H9 (cell line): ENCODE measurements at regions not wholly inside any gene's neighbourhood (a gene's known extent, or its start where the extent isn't known, plus 50 kb on each side); places are given as distances from the start of the nearest gene placed in this dataset.

Source experiments
- DNase-seq: peaks from one replicate; pipeline ENCODE4 v3.0.0-alpha.2; 2017
- H2AFZ ChIP-seq: one replicate; pipeline ENCODE4 v1.6.1; 2013; ENCODE audit warnings: mild to moderate bottlenecking, low read length, control low read depth, moderate library complexity
- H2AK5ac ChIP-seq: 2 replicates; pipeline ENCODE4 v1.6.1; 2013; ENCODE audit warnings: low read length, control low read depth, mixed read lengths; ENCODE audit not compliant: insufficient read length
- H2BK120ac ChIP-seq: one replicate; pipeline ENCODE4 v1.6.1; 2013; ENCODE audit warnings: low read depth, mild to moderate bottlenecking, low read length, control low read depth, inconsistent platforms; ENCODE audit not compliant: poor library complexity, severe bottlenecking
- H2BK12ac ChIP-seq: 2 replicates; pipeline ENCODE4 v1.6.1; 2013; ENCODE audit warnings: low read length, control low read depth, mixed read lengths, low read depth; ENCODE audit not compliant: insufficient read length
- H2BK15ac ChIP-seq: 2 replicates; pipeline ENCODE4 v1.6.1; 2013; ENCODE audit warnings: low read depth, low read length, control low read depth
- H2BK20ac ChIP-seq: one replicate; pipeline ENCODE4 v1.6.1; 2013; ENCODE audit warnings: low read depth, mild to moderate bottlenecking, low read length, control low read depth, inconsistent platforms; ENCODE audit not compliant: poor library complexity, severe bottlenecking
- H2BK5ac ChIP-seq: 2 replicates; pipeline ENCODE4 v1.6.1; 2013; ENCODE audit warnings: low read length, control low read depth, mixed read lengths; ENCODE audit not compliant: insufficient read length
- H3K14ac ChIP-seq: 2 replicates; pipeline ENCODE4 v1.6.1; 2013; ENCODE audit warnings: low read length, control low read depth; ENCODE audit not compliant: insufficient read depth
- H3K18ac ChIP-seq: 2 replicates; pipeline ENCODE4 v1.6.1; 2013; ENCODE audit warnings: low read depth, mild to moderate bottlenecking, mixed read lengths, low read length, control low read depth; ENCODE audit not compliant: insufficient read length
- H3K23ac ChIP-seq: 2 replicates; pipeline ENCODE4 v1.6.1; 2013; ENCODE audit warnings: low read length, control low read depth, mixed read lengths, low read depth; ENCODE audit not compliant: insufficient read length
- H3K23me2 ChIP-seq: 2 replicates; pipeline ENCODE4 v1.6.1; 2013; ENCODE audit warnings: low read depth, mild to moderate bottlenecking, mixed read lengths, low read length, control low read depth; ENCODE audit not compliant: insufficient read length, poor library complexity, severe bottlenecking
- H3K27ac ChIP-seq: 2 replicates; pipeline ENCODE4 v1.5.1; 2013; ENCODE audit warnings: low read length, control low read depth, mixed read lengths, low read depth; ENCODE audit not compliant: insufficient read length
- H3K27me3 ChIP-seq: 2 replicates; pipeline ENCODE4 v1.6.1; 2013; ENCODE audit warnings: low read length, control low read depth, inconsistent platforms; ENCODE audit not compliant: insufficient read depth
- H3K4ac ChIP-seq: 2 replicates; pipeline ENCODE4 v1.6.1; 2013; ENCODE audit warnings: low read depth, mild to moderate bottlenecking, control low read depth, inconsistent platforms, low read length, moderate library complexity
- H3K4me1 ChIP-seq: 2 replicates; pipeline ENCODE4 v1.6.1; 2013; ENCODE audit warnings: low read length, control low read depth, inconsistent platforms; ENCODE audit not compliant: insufficient read depth
- H3K4me2 ChIP-seq: 2 replicates; pipeline ENCODE4 v1.6.1; 2013; ENCODE audit warnings: low read length, control low read depth, mixed read lengths; ENCODE audit not compliant: insufficient read length, insufficient read depth
- H3K56ac ChIP-seq: 2 replicates; pipeline ENCODE4 v1.6.1; 2013; ENCODE audit warnings: low read depth, mild to moderate bottlenecking, mixed read lengths, low read length, control low read depth; ENCODE audit not compliant: insufficient read length
- H3K79me1 ChIP-seq: 2 replicates; pipeline ENCODE4 v1.6.1; 2013; ENCODE audit warnings: low read depth, mild to moderate bottlenecking, moderate library complexity, low read length, control low read depth, inconsistent platforms; ENCODE audit not compliant: insufficient read depth, poor library complexity, severe bottlenecking
- H3K79me2 ChIP-seq: 2 replicates; pipeline ENCODE4 v1.6.1; 2013; ENCODE audit warnings: low read length, control low read depth, inconsistent platforms; ENCODE audit not compliant: insufficient read depth
- H3K9ac ChIP-seq: 2 replicates; pipeline ENCODE4 v1.6.1; 2013; ENCODE audit warnings: low read length, control low read depth, mixed read lengths; ENCODE audit not compliant: insufficient read length; ENCODE audit errors: extremely low read depth
- H3K9me3 ChIP-seq: one replicate; pipeline ENCODE4 v1.6.1; 2013; ENCODE audit warnings: low read depth, low read length, inconsistent platforms; ENCODE audit not compliant: control insufficient read depth
- H3T11ph ChIP-seq: one replicate; pipeline ENCODE4 v1.6.1; 2013; ENCODE audit warnings: mild to moderate bottlenecking, low read length, control low read depth, inconsistent platforms
- H4K20me1 ChIP-seq: one replicate; pipeline ENCODE4 v1.6.1; 2013; ENCODE audit not compliant: control insufficient read depth, insufficient read length, insufficient read depth
- H4K5ac ChIP-seq: 2 replicates; pipeline ENCODE4 v1.6.1; 2013; ENCODE audit warnings: low read depth, mild to moderate bottlenecking, mixed read lengths, low read length, control low read depth; ENCODE audit not compliant: insufficient read length
- H4K8ac ChIP-seq: replicated peaks from 2 replicates; pipeline ENCODE4 v1.6.1; 2013; ENCODE audit warnings: low read length, control low read depth, mixed read lengths, low read depth; ENCODE audit not compliant: insufficient read length
- H4K91ac ChIP-seq: 2 replicates; pipeline ENCODE4 v1.6.1; 2013; ENCODE audit warnings: low read depth, mild to moderate bottlenecking, moderate library complexity, mixed read lengths, low read length, control low read depth; ENCODE audit not compliant: insufficient read length
- H3K27ac Mint-ChIP-seq, 3 experiments: 2 replicates in 2 of 3; 3 replicates in 1 of 3; pipeline ENCODE4 v1.8.0; 2020 to 2021; ENCODE audit warnings: mixed read lengths in 3 of 3, mild to moderate bottlenecking in 1 of 3, moderate library complexity in 1 of 3
- H3K27me3 Mint-ChIP-seq: 2 replicates; pipeline ENCODE4 v1.8.0; 2021; ENCODE audit warnings: low read depth, mild to moderate bottlenecking, moderate library complexity, mixed read lengths
- H3K36me3 Mint-ChIP-seq, 3 experiments: 2 replicates in 2 of 3; 3 replicates in 1 of 3; pipeline ENCODE4 v1.8.0; 2020 to 2021; ENCODE audit warnings: low read depth in 3 of 3, mixed read lengths in 3 of 3; ENCODE audit not compliant: insufficient read depth in 1 of 3
- H3K4me1 Mint-ChIP-seq, 2 experiments: 2 replicates each; pipeline ENCODE4 v1.8.0; 2020; ENCODE audit warnings: mixed read lengths in 2 of 2
- H3K4me3 Mint-ChIP-seq, 2 experiments: 2 replicates in 1 of 2; 3 replicates in 1 of 2; pipeline ENCODE4 v1.8.0; 2020 to 2021; ENCODE audit warnings: mild to moderate bottlenecking in 2 of 2, mixed read lengths in 2 of 2, moderate library complexity in 1 of 2
- H3K9me3 Mint-ChIP-seq, 2 experiments: 2 replicates in 1 of 2; 3 replicates in 1 of 2; pipeline ENCODE4 v1.8.0; 2020; ENCODE audit warnings: mild to moderate bottlenecking in 2 of 2, mixed read lengths in 2 of 2, moderate library complexity in 1 of 2
- CTCF ChIP-seq: fragments of 200-600 bp; sonication (generic); conservative IDR thresholded peaks from 3 replicates; pipeline ENCODE4 v1.8.0; 2021; ENCODE audit warnings: antibody characterized with exemption, mild to moderate bottlenecking

GRCh38 chr2:156727867-156728266, 291.7 kb downstream of the GPD2 start:
- Mint-ChIP-seq H3K27ac (peak overlapping the region in 1 of 3 experiments; percentile 45; a peak in 3 of 7 replicates), H3K9me3 (peaks cover 12 to 14% of the 10 kb centered on the region in 2 experiments), H3K4me3 (no peak overlapping the region), H3K36me3 (peaks cover 1 to 16% (median 14%) of the 10 kb centered on the region in 3 experiments; a peak in 5 of 7 replicates), H3K4me1 (peaks cover 48 to 49% of the 10 kb centered on the region in 2 experiments), H3K27me3 (peaks cover 2% of the 10 kb centered on the region; the same call in 1 of the 2 replicates)
- H4K20me1 ChIP-seq, result no peaks in the 10 kb centered on the region
- H2BK12ac ChIP-seq, result no peak overlapping the region
- H3K23me2 ChIP-seq, result no peaks in the 10 kb centered on the region
- H3K4me1 ChIP-seq, result no peaks in the 10 kb centered on the region; the same call in 1 of the 2 replicates
- no peak overlapping the region for H3K27ac ChIP-seq
- no peak overlapping the region for H4K8ac ChIP-seq
- H3K79me1 ChIP-seq, result no peaks in the 10 kb centered on the region
- no peaks in the 10 kb centered on the region for H3K9me3 ChIP-seq
- H2AFZ ChIP-seq, result no peak overlapping the region
- no peak for TF ChIP-seq CTCF
- no peak overlapping the region for H2BK15ac ChIP-seq
- H2BK5ac ChIP-seq, result no peak overlapping the region
- no peak overlapping the region for H3T11ph ChIP-seq
- H3K18ac ChIP-seq, result no peak overlapping the region
- no peak for DNase-seq
- no peaks in the 10 kb centered on the region for H3K27me3 ChIP-seq
- no peak overlapping the region for H3K4ac ChIP-seq
- no peak overlapping the region for H4K5ac ChIP-seq
- H3K14ac ChIP-seq, result no peak overlapping the region
- no peak overlapping the region for H3K4me2 ChIP-seq
- no peak overlapping the region for H2AK5ac ChIP-seq
- no peak overlapping the region for H2BK120ac ChIP-seq
- H3K56ac ChIP-seq, result no peak overlapping the region
- no peak overlapping the region for H2BK20ac ChIP-seq
- no peak overlapping the region for H3K9ac ChIP-seq
- no peak overlapping the region for H4K91ac ChIP-seq
- H3K79me2 ChIP-seq, result no peaks in the 10 kb centered on the region
- no peak overlapping the region for H3K23ac ChIP-seq
